WTC11 (cell line): ENCODE measurements at regions not wholly inside any gene's neighbourhood (a gene's known extent, or its start where the extent isn't known, plus 50 kb on each side); places are given as distances from the start of the nearest gene placed in this dataset.

Experiments
- ATAC-seq: fragments of 200-7000 bp; cut with Tn5 transposase; 2 replicates; pipeline ENCODE4 v1.10.0; 2021; ENCODE audit warnings: mild to moderate bottlenecking, moderate library complexity
- CTCF ChIA-PET: fragments of 300-600 bp; sonication (Branson Sonifier 250); formaldehyde crosslinking; loops from one replicate; lab custom pipeline; 2021; ENCODE audit warnings: antibody characterized with exemption; lab: Charles Lee
- POLR2A ChIA-PET: fragments of 350-600 bp; sonication (Branson Sonifier 250); formaldehyde crosslinking; loops from one replicate; lab custom pipeline; 2021; ENCODE audit warnings: antibody characterized with exemption; lab: Charles Lee
- DNase-seq: peaks from one replicate; pipeline ENCODE4 v3.0.0; 2021; ENCODE audit warnings: low spot score
- H3K27ac Mint-ChIP-seq: 2 replicates; pipeline ENCODE4 v1.8.0; 2021; ENCODE audit warnings: mixed read lengths
- H3K27me3 Mint-ChIP-seq: 2 replicates; pipeline ENCODE4 v1.8.0; 2021; ENCODE audit warnings: low read depth, mild to moderate bottlenecking, moderate library complexity, mixed read lengths
- H3K36me3 Mint-ChIP-seq: 2 replicates; pipeline ENCODE4 v1.8.0; 2021; ENCODE audit warnings: mixed read lengths
- H3K4me1 Mint-ChIP-seq: 2 replicates; pipeline ENCODE4 v1.8.0; 2022; ENCODE audit warnings: mixed read lengths
- H3K4me3 Mint-ChIP-seq: 2 replicates; pipeline ENCODE4 v1.8.0; 2021; ENCODE audit warnings: mild to moderate bottlenecking, moderate library complexity, mixed read lengths
- H3K9me3 Mint-ChIP-seq: 2 replicates; pipeline ENCODE4 v1.8.0; 2021; ENCODE audit warnings: mixed read lengths
- CBFB ChIP-seq: sonication (generic); formaldehyde crosslinking; IDR thresholded peaks from 2 replicates; pipeline ENCODE4 v1.8.1; 2022; ENCODE audit warnings: mild to moderate bottlenecking, low read depth, missing genetic modification reagents
- CTCF ChIP-seq: fragments of 200-600 bp; IDR thresholded peaks from 2 replicates; pipeline ENCODE4 v1.8.0; 2022; ENCODE audit warnings: antibody characterized with exemption
- ETV6 ChIP-seq: sonication (generic); formaldehyde crosslinking; IDR thresholded peaks from 2 replicates; pipeline ENCODE4 v1.8.1; 2022; ENCODE audit warnings: mild to moderate bottlenecking, missing genetic modification reagents
- FOXJ3 ChIP-seq: sonication (generic); formaldehyde crosslinking; IDR thresholded peaks from 2 replicates; pipeline ENCODE4 v1.9.0; 2021; ENCODE audit warnings: missing genetic modification reagents, mild to moderate bottlenecking, borderline replicate concordance
- HMGA2 ChIP-seq: fragments of 250-450 bp; sonication (Bioruptor Pico); IDR thresholded peaks from 2 replicates; pipeline ENCODE4 v1.4.0; 2021; ENCODE audit warnings: mild to moderate bottlenecking, moderate library complexity
- JAZF1 ChIP-seq: fragments of 250-450 bp; sonication (Bioruptor Pico); IDR thresholded peaks from 2 replicates; pipeline ENCODE4 v1.9.0; 2021; ENCODE audit warnings: moderate library complexity, mild to moderate bottlenecking, inconsistent platforms
- NR1H2 ChIP-seq: sonication (generic); formaldehyde crosslinking; IDR thresholded peaks from 2 replicates; pipeline ENCODE4 v1.9.0; 2021; ENCODE audit warnings: mild to moderate bottlenecking, moderate library complexity, missing genetic modification reagents
- NR2C2 ChIP-seq: sonication (generic); formaldehyde crosslinking; IDR thresholded peaks from 2 replicates; pipeline ENCODE4 v1.8.0; 2022; ENCODE audit warnings: mild to moderate bottlenecking, missing genetic modification reagents
- NR3C1 ChIP-seq: sonication (generic); formaldehyde crosslinking; conservative IDR thresholded peaks from 2 replicates; pipeline ENCODE4 v1.8.1; 2023; ENCODE audit warnings: low read depth, mild to moderate bottlenecking, missing genetic modification reagents
- OVOL2 ChIP-seq: fragments of 250-450 bp; sonication (Bioruptor Pico); IDR thresholded peaks from 2 replicates; pipeline ENCODE4 v1.9.0; 2021; ENCODE audit warnings: mild to moderate bottlenecking, borderline replicate concordance
- PREB ChIP-seq: sonication (generic); formaldehyde crosslinking; IDR thresholded peaks from 2 replicates; pipeline ENCODE4 v1.8.1; 2022; ENCODE audit warnings: mild to moderate bottlenecking, missing genetic modification reagents, moderate library complexity, borderline replicate concordance
- PRRX2 ChIP-seq: fragments of 250-450 bp; sonication (Bioruptor Pico); IDR thresholded peaks from 2 replicates; pipeline ENCODE4 v1.8.0; 2021; ENCODE audit warnings: mild to moderate bottlenecking
- SMAD3 ChIP-seq: sonication (generic); formaldehyde crosslinking; IDR thresholded peaks from 2 replicates; pipeline ENCODE4 v1.8.0; 2022; ENCODE audit warnings: missing genetic modification reagents, mild to moderate bottlenecking, borderline replicate concordance
- ZNF219 ChIP-seq: sonication (generic); formaldehyde crosslinking; IDR thresholded peaks from 2 replicates; pipeline ENCODE4 v1.8.0; 2023; ENCODE audit warnings: missing genetic modification reagents, mild to moderate bottlenecking, borderline replicate concordance
- ZNF317 ChIP-seq: sonication (generic); formaldehyde crosslinking; IDR thresholded peaks from 2 replicates; pipeline ENCODE4 v1.8.1; 2023; ENCODE audit warnings: low read depth, mild to moderate bottlenecking, moderate library complexity, missing genetic modification reagents, borderline replicate concordance
- ZNF416 ChIP-seq: fragments of 250-450 bp; sonication (Bioruptor Pico); IDR thresholded peaks from 2 replicates; pipeline ENCODE4 v1.9.0; 2021; ENCODE audit warnings: mild to moderate bottlenecking, inconsistent platforms
- ZNF423 ChIP-seq: fragments of 250-450 bp; sonication (Bioruptor Pico); IDR thresholded peaks from 2 replicates; pipeline ENCODE4 v2.1.2; 2022; ENCODE audit warnings: mild to moderate bottlenecking, moderate library complexity
- TF ChIP-seq, protein P1 (sequence below): sonication (generic); formaldehyde crosslinking; IDR thresholded peaks from 2 replicates; pipeline ENCODE4 v1.8.1; 2022; ENCODE audit warnings: low read depth, mild to moderate bottlenecking, moderate library complexity, missing genetic modification reagents, borderline replicate concordance
- TF ChIP-seq, protein P2 (sequence below): sonication (generic); formaldehyde crosslinking; IDR thresholded peaks from 2 replicates; pipeline ENCODE4 v1.8.1; 2022; ENCODE audit warnings: missing genetic modification reagents, borderline replicate concordance
- TF ChIP-seq, protein P3 (sequence below): sonication (generic); formaldehyde crosslinking; IDR thresholded peaks from 2 replicates; pipeline ENCODE4 v1.8.0; 2022; ENCODE audit warnings: mild to moderate bottlenecking, missing genetic modification reagents
- TF ChIP-seq, protein P4 (sequence below): sonication (generic); formaldehyde crosslinking; IDR thresholded peaks from 2 replicates; pipeline ENCODE4 v1.8.1; 2023; ENCODE audit warnings: mild to moderate bottlenecking, missing genetic modification reagents, moderate library complexity
- TF ChIP-seq, protein P5 (sequence below): sonication (generic); formaldehyde crosslinking; IDR thresholded peaks from 2 replicates; pipeline ENCODE4 v1.8.1; 2023; ENCODE audit warnings: mild to moderate bottlenecking, missing genetic modification reagents
- TF ChIP-seq, protein P6 (sequence below): fragments of 250-450 bp; sonication (Bioruptor Pico); IDR thresholded peaks from 2 replicates; pipeline ENCODE4 v1.8.0; 2021; ENCODE audit warnings: mild to moderate bottlenecking

GRCh38 chr4:186829740-186830449 lies 106.2 kb upstream of the FAT1 start:
- Mint-ChIP-seq H3K9me3 (no peaks in the 10 kb centered on the region), H3K27me3 (no peaks in the 10 kb centered on the region; the same call in 1 of the 2 replicates)

GRCh38 chr4:186831574-186831973 lies 107.9 kb upstream of the FAT1 start:
- Mint-ChIP-seq H3K27ac (no peak overlapping the region), H3K36me3 (no peaks in the 10 kb centered on the region), H3K4me1 (no peaks in the 10 kb centered on the region), H3K9me3 (no peaks in the 10 kb centered on the region), H3K27me3 (no peaks in the 10 kb centered on the region; the same call in 1 of the 2 replicates), H3K4me3 (no peak overlapping the region)
- CTCF ChIA-PET = no interaction called here
- DNase-seq (no peak), ATAC-seq (no peak)
- POLR2A ChIA-PET = no interaction called here
- no peak for TF ChIP-seq CTCF
- no peak for TF ChIP-seq ETV6 (CRISPR knock-in tag)
- TF ChIP-seq, protein P1, sequence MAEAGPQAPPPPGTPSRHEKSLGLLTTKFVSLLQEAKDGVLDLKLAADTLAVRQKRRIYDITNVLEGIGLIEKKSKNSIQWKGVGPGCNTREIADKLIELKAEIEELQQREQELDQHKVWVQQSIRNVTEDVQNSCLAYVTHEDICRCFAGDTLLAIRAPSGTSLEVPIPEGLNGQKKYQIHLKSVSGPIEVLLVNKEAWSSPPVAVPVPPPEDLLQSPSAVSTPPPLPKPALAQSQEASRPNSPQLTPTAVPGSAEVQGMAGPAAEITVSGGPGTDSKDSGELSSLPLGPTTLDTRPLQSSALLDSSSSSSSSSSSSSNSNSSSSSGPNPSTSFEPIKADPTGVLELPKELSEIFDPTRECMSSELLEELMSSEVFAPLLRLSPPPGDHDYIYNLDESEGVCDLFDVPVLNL (CRISPR knock-in tag) = no peak
- no peak for TF ChIP-seq ZNF317 (CRISPR knock-in tag)
- TF ChIP-seq, protein P2, sequence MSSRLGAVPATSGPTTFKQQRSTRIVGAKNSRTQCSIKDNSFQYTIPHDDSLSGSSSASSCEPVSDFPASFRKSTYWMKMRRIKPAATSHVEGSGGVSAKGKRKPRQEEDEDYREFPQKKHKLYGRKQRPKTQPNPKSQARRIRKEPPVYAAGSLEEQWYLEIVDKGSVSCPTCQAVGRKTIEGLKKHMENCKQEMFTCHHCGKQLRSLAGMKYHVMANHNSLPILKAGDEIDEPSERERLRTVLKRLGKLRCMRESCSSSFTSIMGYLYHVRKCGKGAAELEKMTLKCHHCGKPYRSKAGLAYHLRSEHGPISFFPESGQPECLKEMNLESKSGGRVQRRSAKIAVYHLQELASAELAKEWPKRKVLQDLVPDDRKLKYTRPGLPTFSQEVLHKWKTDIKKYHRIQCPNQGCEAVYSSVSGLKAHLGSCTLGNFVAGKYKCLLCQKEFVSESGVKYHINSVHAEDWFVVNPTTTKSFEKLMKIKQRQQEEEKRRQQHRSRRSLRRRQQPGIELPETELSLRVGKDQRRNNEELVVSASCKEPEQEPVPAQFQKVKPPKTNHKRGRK (CRISPR knock-in tag) = no peak
- no peak for TF ChIP-seq OVOL2 (CRISPR knock-in tag)
- TF ChIP-seq, protein P3, sequence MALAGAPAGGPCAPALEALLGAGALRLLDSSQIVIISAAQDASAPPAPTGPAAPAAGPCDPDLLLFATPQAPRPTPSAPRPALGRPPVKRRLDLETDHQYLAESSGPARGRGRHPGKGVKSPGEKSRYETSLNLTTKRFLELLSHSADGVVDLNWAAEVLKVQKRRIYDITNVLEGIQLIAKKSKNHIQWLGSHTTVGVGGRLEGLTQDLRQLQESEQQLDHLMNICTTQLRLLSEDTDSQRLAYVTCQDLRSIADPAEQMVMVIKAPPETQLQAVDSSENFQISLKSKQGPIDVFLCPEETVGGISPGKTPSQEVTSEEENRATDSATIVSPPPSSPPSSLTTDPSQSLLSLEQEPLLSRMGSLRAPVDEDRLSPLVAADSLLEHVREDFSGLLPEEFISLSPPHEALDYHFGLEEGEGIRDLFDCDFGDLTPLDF (CRISPR knock-in tag) = no peak
- no peak for TF ChIP-seq NR2C2 (CRISPR knock-in tag)
- no peak for TF ChIP-seq HMGA2 (CRISPR knock-in tag)
- TF ChIP-seq, protein P4, sequence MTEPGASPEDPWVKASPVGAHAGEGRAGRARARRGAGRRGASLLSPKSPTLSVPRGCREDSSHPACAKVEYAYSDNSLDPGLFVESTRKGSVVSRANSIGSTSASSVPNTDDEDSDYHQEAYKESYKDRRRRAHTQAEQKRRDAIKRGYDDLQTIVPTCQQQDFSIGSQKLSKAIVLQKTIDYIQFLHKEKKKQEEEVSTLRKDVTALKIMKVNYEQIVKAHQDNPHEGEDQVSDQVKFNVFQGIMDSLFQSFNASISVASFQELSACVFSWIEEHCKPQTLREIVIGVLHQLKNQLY = no peak

More at GRCh38 chr4:186829740-186830449, 106.2 kb upstream of the FAT1 start:
- H3K27ac Mint-ChIP-seq = no peak overlapping the region
- no peak for DNase-seq
- no peaks in the 10 kb centered on the region for H3K4me1 Mint-ChIP-seq
- ChIA-PET POLR2A (no interaction called here), CTCF (no interaction called here)
- no peak overlapping the region for H3K4me3 Mint-ChIP-seq
- ATAC-seq = no peak
- TF ChIP-seq, protein P5, sequence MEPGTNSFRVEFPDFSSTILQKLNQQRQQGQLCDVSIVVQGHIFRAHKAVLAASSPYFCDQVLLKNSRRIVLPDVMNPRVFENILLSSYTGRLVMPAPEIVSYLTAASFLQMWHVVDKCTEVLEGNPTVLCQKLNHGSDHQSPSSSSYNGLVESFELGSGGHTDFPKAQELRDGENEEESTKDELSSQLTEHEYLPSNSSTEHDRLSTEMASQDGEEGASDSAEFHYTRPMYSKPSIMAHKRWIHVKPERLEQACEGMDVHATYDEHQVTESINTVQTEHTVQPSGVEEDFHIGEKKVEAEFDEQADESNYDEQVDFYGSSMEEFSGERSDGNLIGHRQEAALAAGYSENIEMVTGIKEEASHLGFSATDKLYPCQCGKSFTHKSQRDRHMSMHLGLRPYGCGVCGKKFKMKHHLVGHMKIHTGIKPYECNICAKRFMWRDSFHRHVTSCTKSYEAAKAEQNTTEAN (CRISPR knock-in tag) = no peak
- TF ChIP-seq NR1H2 = no peak
- no peak for TF ChIP-seq CBFB (CRISPR knock-in tag)
- TF ChIP-seq PREB (CRISPR knock-in tag) = no peak
- TF ChIP-seq PRRX2 (CRISPR knock-in tag) = no peak
- TF ChIP-seq, protein P6, sequence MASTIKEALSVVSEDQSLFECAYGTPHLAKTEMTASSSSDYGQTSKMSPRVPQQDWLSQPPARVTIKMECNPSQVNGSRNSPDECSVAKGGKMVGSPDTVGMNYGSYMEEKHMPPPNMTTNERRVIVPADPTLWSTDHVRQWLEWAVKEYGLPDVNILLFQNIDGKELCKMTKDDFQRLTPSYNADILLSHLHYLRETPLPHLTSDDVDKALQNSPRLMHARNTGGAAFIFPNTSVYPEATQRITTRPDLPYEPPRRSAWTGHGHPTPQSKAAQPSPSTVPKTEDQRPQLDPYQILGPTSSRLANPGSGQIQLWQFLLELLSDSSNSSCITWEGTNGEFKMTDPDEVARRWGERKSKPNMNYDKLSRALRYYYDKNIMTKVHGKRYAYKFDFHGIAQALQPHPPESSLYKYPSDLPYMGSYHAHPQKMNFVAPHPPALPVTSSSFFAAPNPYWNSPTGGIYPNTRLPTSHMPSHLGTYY = no peak
- no peak for TF ChIP-seq SMAD3 (CRISPR knock-in tag)
- TF ChIP-seq JAZF1 = no peak
- no peak for TF ChIP-seq ZNF416
- no peak for TF ChIP-seq NR3C1 (CRISPR knock-in tag)
- no peak for TF ChIP-seq ZNF423 (CRISPR knock-in tag)
- TF ChIP-seq, protein P2 (CRISPR knock-in tag) = no peak
- no peak for TF ChIP-seq ZNF317 (CRISPR knock-in tag)
- TF ChIP-seq FOXJ3 = no peak
- no peak for TF ChIP-seq ZNF219 (CRISPR knock-in tag)
- TF ChIP-seq NR2C2 (CRISPR knock-in tag) = no peak
- no peaks in the 10 kb centered on the region for H3K36me3 Mint-ChIP-seq
